GM04504 (cell line): ENCODE measurements at regions not wholly inside any gene's neighbourhood (a gene's known extent, or its start where the extent isn't known, plus 50 kb on each side); places are given as distances from the start of the nearest gene placed in this dataset.

Source experiments
- DNase-seq: peaks from one replicate; pipeline ENCODE4 v3.0.0-alpha.2; 2012; ENCODE audit warnings: low read depth

DNA sequence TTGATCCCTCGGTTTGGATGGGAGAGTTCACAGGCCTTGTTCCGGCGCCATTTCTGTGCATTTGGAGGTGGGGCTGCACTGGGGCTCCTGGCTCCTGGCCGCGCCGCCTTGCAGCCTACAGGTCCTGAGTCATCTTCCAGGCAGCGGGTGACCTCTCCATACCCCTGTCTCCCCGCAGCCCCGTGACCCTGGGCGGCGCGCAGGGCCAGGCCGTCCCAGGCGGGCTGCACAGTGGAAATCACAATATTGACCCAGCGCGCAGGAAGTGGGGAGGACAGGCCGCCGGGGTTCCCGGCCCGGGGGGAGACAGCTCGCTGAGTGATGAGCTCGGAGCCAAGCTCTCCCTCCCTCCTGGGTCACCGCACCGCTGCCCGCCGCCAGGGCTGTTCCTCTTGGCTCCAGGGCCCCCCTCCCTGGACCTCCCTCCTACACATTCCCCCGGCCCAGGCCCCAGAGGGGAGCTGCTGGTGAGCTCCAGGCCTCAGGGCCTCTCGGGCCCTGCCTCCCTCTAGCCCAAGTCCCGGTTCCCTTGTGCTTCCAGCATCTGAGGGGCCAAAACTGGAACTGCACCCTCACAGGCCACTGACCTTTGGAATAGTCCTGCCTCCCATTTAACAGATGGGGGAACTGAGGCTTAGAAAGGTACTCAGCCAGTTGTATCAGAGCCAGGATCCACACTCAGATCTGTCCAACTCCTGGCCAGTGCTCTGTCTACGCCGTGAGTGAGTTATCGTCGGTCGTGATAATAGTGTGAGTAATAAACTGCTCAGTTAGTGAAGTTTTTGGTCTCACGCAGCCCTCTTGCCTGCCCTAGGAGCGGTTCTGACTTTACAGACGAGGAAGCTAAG lies 142.9 kb upstream of the WNT4 start:
- DNase-seq = no peak

DNA sequence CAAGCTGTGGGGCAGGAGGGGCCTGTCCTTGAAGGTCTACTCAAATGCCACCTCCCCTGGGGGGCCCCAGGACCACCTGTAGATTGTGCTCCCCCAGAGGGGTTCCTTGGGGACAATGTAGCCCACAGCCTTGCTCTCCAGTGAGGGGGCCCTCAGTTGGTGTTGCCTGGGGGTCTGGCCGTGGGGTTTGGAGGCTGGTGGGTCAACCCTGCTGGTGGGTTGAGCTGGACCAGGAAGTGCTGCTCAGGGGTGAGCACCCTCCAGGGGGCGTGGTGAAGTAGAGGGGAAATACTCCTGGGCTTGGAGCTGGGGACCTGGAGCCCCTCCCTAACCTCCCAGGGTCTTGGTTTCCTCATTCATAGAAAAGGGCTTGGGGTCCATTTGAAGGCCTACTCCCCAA lies 143.6 kb upstream of the WNT4 start:
- no peak for DNase-seq

DNA sequence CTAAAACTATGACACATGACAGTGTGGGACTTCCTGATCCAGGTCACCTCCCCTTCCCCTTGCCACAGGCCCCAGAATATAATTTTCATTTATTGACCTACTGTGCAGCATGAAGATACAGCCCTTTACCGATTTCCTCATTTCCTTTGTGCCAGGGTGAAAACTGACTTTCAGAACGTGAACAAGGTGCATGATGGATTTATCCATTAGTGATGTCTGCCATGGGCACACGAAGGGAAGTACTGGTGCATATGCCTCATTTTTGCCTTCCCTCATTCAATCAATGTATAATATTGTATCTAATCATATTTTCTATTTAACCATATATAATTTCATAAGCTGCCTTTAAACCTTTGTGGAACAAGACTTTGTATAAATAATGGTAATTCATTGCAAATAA lies 144.4 kb upstream of the WNT4 start:
- no peak for DNase-seq

DNA sequence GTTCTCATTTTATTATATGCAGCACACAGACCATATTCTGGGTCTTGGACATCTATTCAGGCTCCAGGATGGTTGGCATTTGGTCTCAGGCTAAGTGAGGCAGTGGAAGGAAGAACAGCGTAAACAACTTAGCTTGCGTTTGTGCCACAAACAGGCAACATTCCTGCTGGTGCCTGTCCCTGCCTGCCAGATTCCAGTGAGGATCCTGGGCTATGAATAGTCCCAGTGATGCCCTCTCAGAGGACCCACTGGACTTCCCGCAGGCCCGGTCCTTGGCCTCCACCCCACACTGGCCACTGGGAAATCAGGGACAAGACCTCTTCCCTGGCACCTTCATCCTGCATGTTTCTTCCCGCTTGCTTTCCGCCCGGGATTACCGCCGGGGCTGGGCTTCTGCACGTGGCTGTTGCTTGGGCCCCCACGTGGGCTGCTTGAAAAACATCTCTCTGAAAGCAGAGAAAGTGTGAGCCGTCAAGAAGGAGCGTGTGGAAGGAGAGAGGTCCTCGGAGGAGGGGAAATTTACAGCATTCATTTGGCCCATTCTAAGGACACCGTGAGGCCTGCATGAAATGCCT lies 145.1 kb upstream of the WNT4 start:
- no peak for DNase-seq

DNA sequence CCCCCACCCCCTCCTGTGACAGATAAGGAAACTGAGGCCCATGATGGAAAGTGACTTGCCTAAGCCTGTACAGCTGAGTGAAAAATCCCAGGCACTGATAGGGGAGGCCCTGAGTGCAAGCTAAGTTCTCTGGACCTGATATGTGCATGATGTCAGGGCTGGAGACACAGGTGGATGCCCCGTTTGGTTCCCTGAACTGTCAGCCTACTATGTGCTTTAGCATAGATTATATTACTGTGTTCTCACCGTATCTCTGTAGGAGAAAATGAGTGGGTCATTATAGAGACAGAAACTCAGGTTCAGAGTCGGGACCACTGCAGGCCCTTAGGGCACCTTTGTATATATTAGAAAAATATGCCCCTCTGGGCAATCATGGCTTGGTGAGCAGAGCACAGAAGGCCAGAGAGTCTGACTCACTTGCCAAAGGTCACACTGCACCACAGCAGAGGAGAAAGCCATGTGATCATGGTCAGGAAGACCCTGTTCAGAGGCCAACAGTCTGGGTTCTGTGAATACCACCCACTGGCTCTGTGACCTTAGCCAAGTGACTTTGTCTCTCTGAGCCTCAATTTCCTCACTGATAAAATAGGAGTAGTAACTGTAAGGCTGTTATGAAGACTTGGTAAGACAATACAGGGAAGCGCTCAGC lies 145.8 kb upstream of the WNT4 start:
- DNase-seq = no peak

- no peak for DNase-seq
Observed at GRCh38 chr1:22289307-22289995, 146.6 kb upstream of the WNT4 start.

- no peak for DNase-seq
Observed at GRCh38 chr1:22290157-22290556, 147.3 kb upstream of the WNT4 start.

- DNase-seq = no peak
Observed at GRCh38 chr1:22290611-22291010, 147.7 kb upstream of the WNT4 start.

DNA sequence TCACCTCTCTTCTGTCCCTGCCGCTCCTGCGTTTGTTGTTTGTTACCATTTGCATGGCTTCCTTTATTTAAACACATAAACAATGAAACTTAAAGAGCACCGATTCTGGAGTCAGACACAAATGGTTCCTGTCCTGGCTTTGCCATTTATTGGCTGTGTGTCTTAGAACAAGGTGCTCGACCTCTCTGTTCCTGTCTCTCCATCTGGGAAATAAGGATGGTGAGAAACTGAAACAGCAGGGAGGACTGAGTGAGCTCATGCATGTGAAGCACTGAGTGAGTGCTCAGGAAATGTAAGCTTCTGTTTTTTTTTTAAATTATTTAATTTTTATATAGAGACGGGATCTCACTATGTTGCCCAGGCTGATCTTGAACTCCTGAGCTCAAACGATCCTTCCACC lies 148.2 kb upstream of the WNT4 start:
- DNase-seq = no peak

DNA sequence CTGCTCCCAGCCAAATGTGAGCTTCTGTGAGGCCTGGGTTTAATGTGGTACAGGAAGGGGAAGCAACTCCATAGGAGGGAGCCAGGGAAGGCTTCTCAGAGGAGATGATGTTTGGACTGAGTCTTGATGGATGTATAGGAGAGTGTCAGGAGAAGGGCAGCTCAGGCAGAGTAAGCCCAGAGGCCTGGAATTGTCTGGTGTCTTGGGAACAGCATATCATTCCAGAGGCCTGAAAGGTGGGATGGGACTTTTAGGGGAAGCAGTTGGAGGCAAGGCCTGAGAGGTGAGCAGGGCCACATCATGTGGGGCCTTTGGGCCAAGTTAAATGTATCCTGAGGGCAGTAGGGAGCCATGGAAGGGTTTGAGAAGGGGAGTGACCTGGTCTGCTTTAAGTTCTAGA lies 148.6 kb upstream of the WNT4 start:
- no peak for DNase-seq

DNA sequence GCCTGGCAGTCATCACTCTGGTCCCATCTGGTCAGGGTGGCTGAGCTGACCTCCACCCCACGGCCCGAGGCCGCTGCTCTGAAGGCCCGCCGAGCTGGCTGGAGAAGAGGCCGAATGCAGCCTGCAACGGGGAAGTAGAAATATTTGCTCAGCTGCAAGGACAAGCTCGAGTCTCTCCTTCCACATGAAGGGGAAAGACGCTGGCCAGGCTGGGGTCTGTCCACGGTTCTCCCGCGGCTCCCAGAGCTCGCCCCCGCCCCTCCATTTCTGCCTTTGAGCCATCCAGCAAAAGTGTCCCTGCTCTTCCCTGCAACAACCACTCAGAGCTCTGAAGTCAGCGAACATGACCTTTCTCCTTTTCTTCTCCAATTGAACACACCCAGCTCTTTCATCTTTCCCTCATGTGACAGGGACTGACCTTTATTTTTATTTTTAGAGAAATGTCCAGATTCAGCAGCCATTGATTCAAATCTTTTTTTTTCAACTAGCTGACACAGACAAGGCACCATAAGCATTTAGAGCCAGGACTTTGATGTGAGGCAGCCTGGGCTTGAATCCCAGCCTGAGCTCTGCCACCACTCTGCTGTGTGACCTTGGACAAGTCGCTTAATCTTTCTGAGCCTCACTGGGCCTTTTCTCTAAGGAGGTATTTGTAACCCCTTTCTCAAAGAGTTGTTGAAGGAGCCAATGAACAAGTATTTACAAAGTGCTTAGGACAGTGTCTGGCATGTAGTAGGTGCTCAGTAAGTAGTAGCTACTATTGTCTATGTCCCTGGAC lies 149.3 kb upstream of the WNT4 start:
- DNase-seq = no peak

DNA sequence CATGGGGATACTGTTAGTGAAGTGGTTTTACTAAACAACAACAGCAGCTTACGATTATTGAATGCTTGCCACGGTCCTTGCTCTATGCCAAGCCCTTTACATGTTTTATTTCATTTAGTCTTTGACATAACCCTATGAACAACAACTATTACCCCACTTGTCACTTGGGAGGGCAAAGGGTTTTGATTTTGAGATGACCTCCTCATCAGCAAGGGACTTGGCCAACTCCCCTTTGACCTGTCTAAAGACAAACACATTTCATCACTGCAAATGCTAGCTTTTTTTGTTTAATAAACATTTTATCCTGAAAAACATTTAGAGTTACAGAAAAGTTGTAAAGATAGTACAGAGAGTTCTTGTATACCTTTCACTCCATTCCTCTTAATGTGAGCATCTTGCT lies 152.5 kb upstream of the WNT4 start:
- no peak for DNase-seq

GRCh38 chr1:22295856-22296255 lies 153.0 kb upstream of the WNT4 start:
- DNase-seq = no peak

DNA sequence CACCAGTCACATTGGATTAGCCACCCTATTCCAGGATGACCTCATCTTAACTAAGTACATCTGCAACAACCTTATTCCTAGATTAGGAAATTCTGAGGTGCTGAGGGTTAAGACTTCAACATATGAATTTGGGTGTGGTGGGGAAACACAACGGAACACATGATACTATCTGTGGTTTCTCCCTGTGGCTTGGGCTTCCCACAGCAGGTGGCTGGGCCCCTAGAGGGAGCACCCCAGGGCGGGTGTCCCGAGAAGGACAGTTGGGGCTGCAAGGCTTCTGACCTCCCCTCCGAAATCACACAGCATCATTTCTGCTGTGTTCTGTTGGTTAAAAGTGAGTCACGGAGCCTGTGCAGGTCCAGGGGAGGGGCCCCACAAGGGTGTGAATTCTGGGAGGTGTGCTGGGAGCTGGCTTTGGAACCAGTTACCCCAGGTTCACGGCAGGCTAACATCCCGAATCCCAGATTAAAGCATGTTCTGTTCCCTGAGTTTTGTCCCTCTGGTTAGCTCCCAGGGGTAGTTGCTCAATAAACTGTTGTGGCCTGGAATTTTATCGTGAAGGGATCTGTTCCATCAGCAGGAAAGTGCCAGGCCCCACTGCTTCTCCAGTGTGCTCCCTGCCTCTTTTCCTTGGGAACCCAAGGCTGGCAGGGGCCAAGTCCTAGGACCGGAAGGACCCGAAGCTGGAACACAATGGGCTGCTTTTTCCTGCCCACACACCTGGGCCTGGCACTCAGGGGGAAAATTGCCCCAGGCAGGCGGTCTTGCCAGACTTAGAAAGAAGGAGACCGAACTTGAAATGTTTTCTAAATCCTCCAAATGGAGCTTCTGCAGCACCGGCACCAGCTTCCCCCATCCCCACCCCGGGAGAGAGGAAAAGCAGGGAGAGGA lies 154.0 kb upstream of the WNT4 start:
- DNase-seq = no peak

GRCh38 chr1:22297999-22298398 lies 153.7 kb upstream of the ZBTB40 start:
- DNase-seq = no peak

DNA sequence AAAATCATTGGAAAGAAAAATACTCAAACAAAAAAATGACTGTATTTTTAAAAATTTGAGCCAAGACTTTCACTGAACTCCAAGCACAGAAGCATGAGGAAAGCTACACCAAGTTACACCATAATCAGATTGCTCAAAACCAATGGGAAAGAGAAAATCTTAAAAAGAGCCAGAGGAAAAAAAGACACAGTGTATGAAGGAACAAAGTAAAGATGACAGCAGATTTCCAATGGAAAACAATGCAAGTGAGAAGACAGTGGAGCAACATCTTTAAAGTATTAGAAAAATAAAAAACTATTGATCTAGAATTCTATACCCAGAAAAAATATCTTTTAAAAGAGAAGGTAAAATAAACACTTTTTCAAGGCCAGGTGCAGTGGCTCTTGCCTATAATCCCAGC lies 147.8 kb upstream of the ZBTB40 start:
- no peak for DNase-seq

- DNase-seq = no peak
Observed at GRCh38 chr1:22309572-22309971, 142.1 kb upstream of the ZBTB40 start.

DNA sequence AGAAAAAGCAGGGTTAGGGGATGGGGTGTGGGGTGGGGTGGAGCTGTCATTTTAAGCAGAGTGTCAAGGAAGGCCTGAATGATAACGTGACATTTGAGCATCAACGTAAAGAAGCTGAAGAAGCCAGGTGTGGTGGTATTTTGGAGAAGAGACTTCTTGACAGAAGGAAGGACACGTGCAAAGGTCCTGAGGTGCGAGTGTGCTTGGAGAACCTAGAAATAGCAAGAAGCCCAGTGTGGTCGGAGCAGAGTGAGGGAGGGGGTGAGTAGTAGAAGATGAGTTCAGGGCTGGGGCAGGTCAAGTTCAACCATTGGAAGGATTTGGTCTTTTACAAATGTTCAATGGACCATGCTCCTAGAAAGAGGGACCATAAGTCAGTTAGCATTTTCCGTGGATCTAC lies 140.2 kb upstream of the ZBTB40 start:
- no peak for DNase-seq

DNA sequence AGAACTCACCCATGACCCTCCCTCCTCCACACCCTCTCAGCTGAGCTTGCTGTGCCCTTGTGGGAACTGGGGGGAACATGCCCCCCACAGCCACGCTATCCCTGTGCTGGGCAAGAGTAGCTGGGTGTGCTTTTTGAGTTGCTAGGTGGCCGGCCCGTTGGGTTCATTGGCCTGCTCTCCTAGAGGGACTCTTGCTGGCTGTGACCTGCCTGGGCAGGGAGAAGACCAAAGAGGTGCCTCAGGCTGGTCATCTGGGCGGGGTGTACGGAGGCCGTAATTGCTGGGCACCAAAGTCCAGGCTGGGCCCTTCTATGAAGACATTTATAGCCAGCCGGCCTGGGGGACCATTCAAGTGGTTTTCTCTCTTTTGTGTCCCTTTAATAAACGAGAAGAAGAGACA lies 138.3 kb upstream of the ZBTB40 start:
- DNase-seq = no peak

GRCh38 chr1:22314706-22315105 lies 136.9 kb upstream of the ZBTB40 start:
- DNase-seq = no peak
